ENCODE measurements at regions not wholly inside any gene's neighbourhood (a gene's known extent, or its start where the extent isn't known, plus 50 kb on each side); places are given as distances from the start of the nearest gene placed in this dataset.

GRCh38 chr10:35743351-35743750 is 101.3 kb upstream of the FZD8 start:
- intact Hi-C loops (cut with DNase I; ENCODE audit: low total_unique reads): no loop called here
- TF ChIP-seq CTCF (IDR thresholded peaks at IDR 0.05): no peak
- H3K4me3 ChIP-seq (ENCODE audit: low read depth, poor library complexity, severe bottlenecking): no peak overlapping the region
- no peak for DNase-seq (ENCODE audit: low spot score in 2 of 2)

GRCh38 chr10:35739998-35740397 is 97.9 kb upstream of the FZD8 start:
- intact Hi-C loops (cut with DNase I; ENCODE audit: low total_unique reads): no loop called here
- DNase-seq (ENCODE audit: low spot score in 2 of 2): no peak
- no peak for TF ChIP-seq POLR2A (IDR thresholded peaks at IDR 0.05)
- TF ChIP-seq CTCF (IDR thresholded peaks at IDR 0.05): no peak

DNA sequence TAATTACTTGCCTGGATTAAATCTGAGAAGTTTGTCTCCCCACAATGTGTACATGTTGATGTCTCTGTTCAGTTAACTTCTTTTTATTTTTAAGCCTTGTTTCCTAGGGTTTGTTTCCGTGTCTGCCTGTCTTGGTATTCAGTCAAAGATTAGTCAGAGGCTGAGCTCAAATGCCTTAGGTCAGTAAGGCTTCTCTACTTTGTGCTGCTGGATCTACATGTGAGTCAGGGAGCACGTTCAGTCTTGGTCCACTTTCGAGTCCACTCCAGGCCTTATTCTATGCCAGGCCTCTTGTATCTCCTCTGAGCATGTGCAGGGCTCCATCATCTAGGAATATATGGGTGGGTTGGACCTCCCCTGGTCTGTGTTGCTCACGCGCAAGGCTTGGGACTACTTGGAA is 93.3 kb upstream of the FZD8 start:
- WGBS, 2 donors: 83 to 84% methylated on average over 5 of the region's 5 CpGs
- TF ChIP-seq POLR2A (IDR thresholded peaks at IDR 0.05) (no peak), CTCF (IDR thresholded peaks at IDR 0.05) (no peak)
- intact Hi-C loops (cut with DNase I; ENCODE audit: low total_unique reads): no loop called here
- DNase-seq (ENCODE audit: low spot score in 2 of 2): no peak
- no peak overlapping the region for H3K4me3 ChIP-seq (ENCODE audit: low read depth, poor library complexity, severe bottlenecking)

More at GRCh38 chr10:35739998-35740397, 97.9 kb upstream of the FZD8 start:
- no peak overlapping the region for H3K4me3 ChIP-seq (ENCODE audit: low read depth, poor library complexity, severe bottlenecking)

GRCh38 chr10:35731828-35732227 is 89.7 kb upstream of the FZD8 start:
- no peak for TF ChIP-seq POLR2A (IDR thresholded peaks at IDR 0.05)
- no peak for TF ChIP-seq CTCF (IDR thresholded peaks at IDR 0.05)
- no peak overlapping the region for H3K4me3 ChIP-seq (ENCODE audit: low read depth, poor library complexity, severe bottlenecking)
- DNase-seq (ENCODE audit: low spot score in 2 of 2): no peak
- WGBS, 2 donors: 86 to 96% methylated on average over 1 of the region's 1 CpG
- intact Hi-C loops (cut with DNase I; ENCODE audit: low total_unique reads): no loop called here

DNA sequence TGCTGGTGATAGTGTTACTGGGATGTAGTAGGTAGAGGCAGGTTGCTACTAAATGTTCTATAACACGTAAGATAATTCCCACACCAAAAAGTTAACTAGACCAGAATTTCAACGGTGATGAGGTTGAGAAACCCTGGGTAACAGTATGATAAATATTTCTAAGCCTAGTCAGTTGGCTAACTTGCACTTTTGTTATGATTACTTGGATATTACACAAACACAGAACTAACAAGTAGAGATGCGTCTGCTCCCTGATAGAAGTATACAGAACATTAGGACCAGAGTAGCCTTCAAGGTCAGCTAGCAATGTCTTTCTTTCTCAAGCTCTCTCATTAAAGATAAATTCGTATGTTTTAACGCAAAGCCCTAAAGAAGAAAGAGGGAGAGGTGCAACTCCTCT is 86.2 kb upstream of the FZD8 start:
- H3K4me3 ChIP-seq (ENCODE audit: low read depth, poor library complexity, severe bottlenecking): no peak overlapping the region
- WGBS, 2 donors: 68 to 70% methylated on average over 5 of the region's 5 CpGs
- intact Hi-C loops (cut with DNase I; ENCODE audit: low total_unique reads): no loop called here
- no peak for TF ChIP-seq CTCF (IDR thresholded peaks at IDR 0.05)
- no peak for TF ChIP-seq POLR2A (IDR thresholded peaks at IDR 0.05)
- DNase-seq (ENCODE audit: low spot score in 2 of 2): no peak

- 21 to 23% methylated on average over 2 of the region's 2 CpGs for WGBS, 2 donors
- no peak overlapping the region for H3K4me3 ChIP-seq (ENCODE audit: low read depth, poor library complexity, severe bottlenecking)
- TF ChIP-seq CTCF (IDR thresholded peaks at IDR 0.05) (no peak), POLR2A (IDR thresholded peaks at IDR 0.05) (no peak)
- DNase-seq (ENCODE audit: low spot score in 2 of 2): no peak
- intact Hi-C loops (cut with DNase I; ENCODE audit: low total_unique reads): no loop called here
Observed at GRCh38 chr10:35726846-35727245, 84.8 kb upstream of the FZD8 start.

Data from lower leg skin (tissue), 4 donors.